ENCODE measurements at regions not wholly inside any gene's neighbourhood (a gene's known extent, or its start where the extent isn't known, plus 50 kb on each side); places are given as distances from the start of the nearest gene placed in this dataset.

GRCh38 chr2:129763190-129763846 lies 216.1 kb upstream of the RAB6C start:
- CTCF ChIA-PET: no interaction called here
- intact Hi-C loops (cut with micrococcal nuclease): no loop called here
- no peak overlapping the region for H3K4me3 Mint-ChIP-seq

GRCh38 chr2:129763966-129764365 lies 215.5 kb upstream of the RAB6C start:
- H3K36me3 Mint-ChIP-seq: no peaks in the 10 kb centered on the region
- H3K27ac Mint-ChIP-seq: no peak overlapping the region
- peaks cover 0 to 2% (median 0%) of the 10 kb centered on the region in 3 experiments for H3K9me3 ChIP-seq (ENCODE audit: control insufficient read depth in 2 of 3, low read length in 3 of 3)
- H3K4me1 ChIP-seq (ENCODE audit: control insufficient read depth in 2 of 2, insufficient read depth in 2 of 2, low read length in 2 of 2): no peaks in the 10 kb centered on the region
- no peak overlapping the region for H3K4me3 ChIP-seq (ENCODE audit: low read length)
- H3K9me3 Mint-ChIP-seq: peaks cover 0 to 3% (median 0%) of the 10 kb centered on the region in 11 donors
- CTCF ChIA-PET: no interaction called here
- no peaks in the 10 kb centered on the region for H3K4me1 Mint-ChIP-seq
- POLR2A ChIA-PET: no interaction called here
- ATAC-seq (no peak), DNase-seq (no peak)
- no peaks in the 10 kb centered on the region for H3K36me3 ChIP-seq (ENCODE audit: control insufficient read depth in 2 of 3, insufficient read depth in 3 of 3, low read length in 3 of 3)
- no peaks in the 10 kb centered on the region for H3K27me3 ChIP-seq (ENCODE audit: control insufficient read depth in 2 of 2, insufficient read depth in 2 of 2, low read length in 2 of 2)
- intact Hi-C loops (cut with micrococcal nuclease): no loop called here
- no peak overlapping the region for H3K27ac ChIP-seq (ENCODE audit: low read depth, low read length)
- peaks cover 0 to 19% (median 0%) of the 10 kb centered on the region in 5 donors for H3K27me3 Mint-ChIP-seq
- no peak overlapping the region for H3K4me3 Mint-ChIP-seq

More at GRCh38 chr2:129763190-129763846, 216.1 kb upstream of the RAB6C start:
- Histone ChIP-seq H3K36me3 (ENCODE audit: control insufficient read depth in 2 of 3, insufficient read depth in 3 of 3, low read length in 3 of 3) (no peaks in the 10 kb centered on the region), H3K4me1 (ENCODE audit: control insufficient read depth in 2 of 2, insufficient read depth in 2 of 2, low read length in 2 of 2) (no peaks in the 10 kb centered on the region), H3K9me3 (ENCODE audit: control insufficient read depth in 2 of 3, low read length in 3 of 3) (peaks cover 0 to 2% (median 0%) of the 10 kb centered on the region in 3 experiments), H3K27ac (ENCODE audit: low read depth, low read length) (no peak overlapping the region), H3K4me3 (ENCODE audit: low read length) (no peak overlapping the region), H3K27me3 (ENCODE audit: control insufficient read depth in 2 of 2, insufficient read depth in 2 of 2, low read length in 2 of 2) (no peaks in the 10 kb centered on the region)
- peaks cover 0 to 19% (median 0%) of the 10 kb centered on the region in 5 donors for H3K27me3 Mint-ChIP-seq
- peaks cover 0 to 3% (median 0%) of the 10 kb centered on the region in 11 donors for H3K9me3 Mint-ChIP-seq
- no peaks in the 10 kb centered on the region for H3K4me1 Mint-ChIP-seq
- POLR2A ChIA-PET: no interaction called here
- H3K36me3 Mint-ChIP-seq: no peaks in the 10 kb centered on the region
- no peak overlapping the region for H3K27ac Mint-ChIP-seq
- no peak for ATAC-seq
- DNase-seq: no peak

GRCh38 chr2:129764376-129765325 lies 214.8 kb upstream of the RAB6C start:
- no peaks in the 10 kb centered on the region for H3K27me3 ChIP-seq (ENCODE audit: control insufficient read depth in 2 of 2, insufficient read depth in 2 of 2, low read length in 2 of 2)
- Mint-ChIP-seq H3K27me3 (peaks cover 0 to 19% (median 0%) of the 10 kb centered on the region in 5 donors), H3K36me3 (no peaks in the 10 kb centered on the region), H3K9me3 (peaks cover 0 to 3% (median 0%) of the 10 kb centered on the region in 11 donors), H3K4me3 (no peak overlapping the region), H3K27ac (no peak overlapping the region), H3K4me1 (no peaks in the 10 kb centered on the region)
- H3K9me3 ChIP-seq (ENCODE audit: control insufficient read depth in 2 of 3, low read length in 3 of 3): no peaks in the 10 kb centered on the region
- H3K4me3 ChIP-seq (ENCODE audit: low read length): no peak overlapping the region
- intact Hi-C loops (cut with micrococcal nuclease): no loop called here
- H3K4me1 ChIP-seq (ENCODE audit: control insufficient read depth in 2 of 2, insufficient read depth in 2 of 2, low read length in 2 of 2): no peaks in the 10 kb centered on the region
- DNase-seq (no peak), ATAC-seq (no peak)
- H3K27ac ChIP-seq (ENCODE audit: low read depth, low read length): no peak overlapping the region
- ChIA-PET POLR2A (no interaction called here), CTCF (no interaction called here)
- no peaks in the 10 kb centered on the region for H3K36me3 ChIP-seq (ENCODE audit: control insufficient read depth in 2 of 3, insufficient read depth in 3 of 3, low read length in 3 of 3)

- Histone ChIP-seq H3K27ac (ENCODE audit: low read depth, low read length) (no peak overlapping the region), H3K36me3 (ENCODE audit: control insufficient read depth in 2 of 3, insufficient read depth in 3 of 3, low read length in 3 of 3) (no peaks in the 10 kb centered on the region), H3K27me3 (ENCODE audit: control insufficient read depth in 2 of 2, insufficient read depth in 2 of 2, low read length in 2 of 2) (no peaks in the 10 kb centered on the region), H3K4me3 (ENCODE audit: low read length) (no peak overlapping the region), H3K4me1 (ENCODE audit: control insufficient read depth in 2 of 2, insufficient read depth in 2 of 2, low read length in 2 of 2) (no peaks in the 10 kb centered on the region), H3K9me3 (ENCODE audit: control insufficient read depth in 2 of 3, low read length in 3 of 3) (no peaks in the 10 kb centered on the region)
- Mint-ChIP-seq H3K36me3 (no peaks in the 10 kb centered on the region), H3K4me3 (no peak overlapping the region), H3K9me3 (peaks cover 0 to 3% (median 0%) of the 10 kb centered on the region in 11 donors), H3K27ac (no peak overlapping the region), H3K4me1 (no peaks in the 10 kb centered on the region), H3K27me3 (peaks cover 0 to 19% (median 0%) of the 10 kb centered on the region in 5 donors)
- POLR2A ChIA-PET: no interaction called here
- CTCF ChIA-PET: no interaction called here
- DNase-seq (no peak), ATAC-seq (no peak)
- intact Hi-C loops (cut with micrococcal nuclease): no loop called here
Measured at GRCh38 chr2:129765326-129765677, 214.2 kb upstream of the RAB6C start.

GRCh38 chr2:129765678-129766351 lies 213.7 kb upstream of the RAB6C start:
- CTCF ChIA-PET: no interaction called here
- no peaks in the 10 kb centered on the region for H3K36me3 ChIP-seq (ENCODE audit: control insufficient read depth in 2 of 3, insufficient read depth in 3 of 3, low read length in 3 of 3)
- no peak overlapping the region for H3K4me3 ChIP-seq (ENCODE audit: low read length)
- POLR2A ChIA-PET: no interaction called here
- H3K4me1 ChIP-seq (ENCODE audit: control insufficient read depth in 2 of 2, insufficient read depth in 2 of 2, low read length in 2 of 2): no peaks in the 10 kb centered on the region
- no peak overlapping the region for H3K27ac ChIP-seq (ENCODE audit: low read depth, low read length)
- ATAC-seq: no peak
- no peaks in the 10 kb centered on the region for H3K36me3 Mint-ChIP-seq
- H3K27ac Mint-ChIP-seq: no peak overlapping the region
- intact Hi-C loops (cut with micrococcal nuclease): no loop called here
- H3K4me3 Mint-ChIP-seq: no peak overlapping the region
- H3K4me1 Mint-ChIP-seq: no peaks in the 10 kb centered on the region
- H3K9me3 Mint-ChIP-seq: peaks cover 0 to 3% (median 0%) of the 10 kb centered on the region in 11 donors
- no peaks in the 10 kb centered on the region for H3K9me3 ChIP-seq (ENCODE audit: control insufficient read depth in 2 of 3, low read length in 3 of 3)
- H3K27me3 Mint-ChIP-seq: peaks cover 0 to 19% (median 0%) of the 10 kb centered on the region in 5 donors
- no peaks in the 10 kb centered on the region for H3K27me3 ChIP-seq (ENCODE audit: control insufficient read depth in 2 of 2, insufficient read depth in 2 of 2, low read length in 2 of 2)
- DNase-seq: no peak

GRCh38 chr2:129766374-129766993 lies 213.0 kb upstream of the RAB6C start:
- Histone ChIP-seq H3K27me3 (ENCODE audit: control insufficient read depth in 2 of 2, insufficient read depth in 2 of 2, low read length in 2 of 2) (no peaks in the 10 kb centered on the region), H3K4me1 (ENCODE audit: control insufficient read depth in 2 of 2, insufficient read depth in 2 of 2, low read length in 2 of 2) (no peaks in the 10 kb centered on the region), H3K27ac (ENCODE audit: low read depth, low read length) (no peak overlapping the region), H3K36me3 (ENCODE audit: control insufficient read depth in 2 of 3, insufficient read depth in 3 of 3, low read length in 3 of 3) (no peaks in the 10 kb centered on the region), H3K4me3 (ENCODE audit: low read length) (no peak overlapping the region), H3K9me3 (ENCODE audit: control insufficient read depth in 2 of 3, low read length in 3 of 3) (no peaks in the 10 kb centered on the region)
- ChIA-PET CTCF (no interaction called here), POLR2A (no interaction called here)
- no peak for DNase-seq
- no peak overlapping the region for H3K27ac Mint-ChIP-seq
- intact Hi-C loops (cut with micrococcal nuclease): no loop called here
- H3K36me3 Mint-ChIP-seq: no peaks in the 10 kb centered on the region
- H3K4me3 Mint-ChIP-seq: no peak overlapping the region
- no peak for ATAC-seq
- peaks cover 0 to 19% (median 0%) of the 10 kb centered on the region in 5 donors for H3K27me3 Mint-ChIP-seq
- no peaks in the 10 kb centered on the region for H3K4me1 Mint-ChIP-seq
- H3K9me3 Mint-ChIP-seq: peaks cover 0 to 9% (median 0%) of the 10 kb centered on the region in 11 donors

All from naive thymus-derived CD4-positive, alpha-beta T cell (primary cell).